Stomach (tissue), 8 donors: ENCODE measurements at regions not wholly inside any gene's neighbourhood (a gene's known extent, or its start where the extent isn't known, plus 50 kb on each side); places are given as distances from the start of the nearest gene placed in this dataset.
A peak's percentile ranks its signal among the peaks of the same experiment; 100 is the strongest.
"Not testable (repeated sequence)": the region's sequence is repeated elsewhere in the genome, so short reads cannot be mapped to it uniquely, and the experiment has no call there.

ENCODE experiments used
- DNase-seq, 2 donors: peaks; one replicate each; pipeline versions ENCODE4 v3.0.0 to v3.0.0-alpha.2; 2013 to 2019
- H3K27ac ChIP-seq, 5 donors: fragments of 200-600 bp in 4 of 5; sonication (generic) in 4 of 5; one replicate each; pipeline ENCODE4 v1.5.1; 2013 to 2019; ENCODE audit warnings: mild to moderate bottlenecking in 1 of 5, moderate library complexity in 1 of 5
- H3K27me3 ChIP-seq, 3 donors: fragments of 200-600 bp; sonication (generic); one replicate each; pipeline ENCODE4 v1.5.1; 2017 to 2019; ENCODE audit warnings: mixed run types in 1 of 3
- H3K36me3 ChIP-seq, 4 donors: fragments of 200-600 bp; sonication (generic); 1 replicate in 3 of 4; 2 replicates in 1 of 4; pipeline ENCODE4 v1.5.1; 2016 to 2019
- H3K4me1 ChIP-seq, 4 donors: fragments of 200-600 bp; sonication (generic); one replicate each; pipeline ENCODE4 v1.5.1; 2016 to 2019
- H3K4me3 ChIP-seq, 4 donors: fragments of 200-600 bp; sonication (generic) in 3 of 4; one replicate each; pipeline ENCODE4 v1.5.1; 2016 to 2019; ENCODE audit warnings: mild to moderate bottlenecking in 1 of 4
- H3K9me3 ChIP-seq, 4 donors: fragments of 200-600 bp; sonication (generic); one replicate each; pipeline ENCODE4 v1.5.1; 2016 to 2019
- CTCF ChIP-seq, 7 experiments: fragments of 450-650 bp in 4 of 7; fragments of 200-600 bp in 3 of 7; sonication (generic) in 3 of 7; IDR thresholded peaks; one replicate each; pipeline ENCODE4 v1.5.1; 2016 to 2019; ENCODE audit warnings: antibody characterized with exemption in 7 of 7, control low read depth in 2 of 7, mild to moderate bottlenecking in 1 of 7
- EP300 ChIP-seq: sonication (generic); formaldehyde crosslinking; IDR thresholded peaks from one replicate; pipeline ENCODE4 v1.6.1; 2017; ENCODE audit warnings: antibody characterized with exemption
- POLR2A ChIP-seq, 4 donors: fragments of 450-650 bp; IDR thresholded peaks; one replicate each; pipeline ENCODE4 v1.6.1; 2016; ENCODE audit warnings: antibody characterized with exemption in 4 of 4, control low read depth in 2 of 4, mild to moderate bottlenecking in 1 of 4, moderate library complexity in 1 of 4
- POLR2AphosphoS5 ChIP-seq, 3 donors: sonication (generic); formaldehyde crosslinking; IDR thresholded peaks; one replicate each; pipeline ENCODE4 v1.6.1; 2016; ENCODE audit warnings: antibody characterized with exemption in 3 of 3
- WGBS, 5 donors: extraction: QIAGEN DNeasy Blood & Tissue Kit in 3 of 5; methylation state at CpG; one replicate each; pipeline versions ENCODE4 v1.1.5 to v1.1.7; 2013 to 2018; 5-methylcytosine and 5-hydroxymethylcytosine counted together
- intact Hi-C: fragments of 100-400 bp; cut with DNase I; formaldehyde crosslinking; loops from one replicate; pipeline ENCODE4 v1.15.1; 2023; ENCODE audit warnings: low total_unique reads
- donor health status: healthy with polysubstance abuse.
- donor health status: Bipolar disorder and iron deficiency.
- donor health status: healthy.

- 88 to 96% (median 93%) methylated on average over 2 of the region's 2 CpGs for WGBS, 5 donors
- TF ChIP-seq POLR2AphosphoS5 (IDR thresholded peaks at IDR 0.05), result no peak
- TF ChIP-seq EP300, result no peak
- TF ChIP-seq CTCF (IDR thresholded peaks at IDR 0.05), result no peak
- TF ChIP-seq POLR2A (IDR thresholded peaks at IDR 0.05), result no peak
- no peak overlapping the region for H3K4me3 ChIP-seq
- H3K36me3 ChIP-seq, result no peaks in the 10 kb centered on the region
- intact Hi-C loops, result no loop called here
- no peaks in the 10 kb centered on the region for H3K27me3 ChIP-seq
- no peak overlapping the region for H3K27ac ChIP-seq
- H3K9me3 ChIP-seq, result no peaks in the 10 kb centered on the region
- DNase-seq, result no peak
- peaks cover 0 to 36% (median 20%) of the 10 kb centered on the region in 4 donors for H3K4me1 ChIP-seq
Observed at GRCh38 chr3:177493091-177493490, 295.8 kb upstream of the TBL1XR1 start.

GRCh38 chr3:177494216-177494615 is 296.9 kb upstream of the TBL1XR1 start:
- H3K4me1 ChIP-seq, result peaks cover 0 to 34% (median 15%) of the 10 kb centered on the region in 4 donors
- no peaks in the 10 kb centered on the region for H3K27me3 ChIP-seq
- no peaks in the 10 kb centered on the region for H3K9me3 ChIP-seq
- TF ChIP-seq POLR2A (IDR thresholded peaks at IDR 0.05), result no peak
- no peak for TF ChIP-seq EP300
- TF ChIP-seq POLR2AphosphoS5 (IDR thresholded peaks at IDR 0.05), result no peak
- no peak for TF ChIP-seq CTCF (IDR thresholded peaks at IDR 0.05)
- no peak overlapping the region for H3K4me3 ChIP-seq
- DNase-seq, result no peak
- H3K36me3 ChIP-seq, result no peaks in the 10 kb centered on the region
- intact Hi-C loops, result no loop called here
- WGBS, 5 donors, result 90 to 99% (median 95%) methylated on average over 3 of the region's 3 CpGs
- H3K27ac ChIP-seq, result no peak overlapping the region

- H3K4me3 ChIP-seq, result no peak overlapping the region
- H3K4me1 ChIP-seq, result peaks cover 0 to 34% (median 14%) of the 10 kb centered on the region in 4 donors
- H3K27ac ChIP-seq, result no peak overlapping the region
- no peaks in the 10 kb centered on the region for H3K9me3 ChIP-seq
- intact Hi-C loops, result no loop called here
- no peak for TF ChIP-seq EP300
- TF ChIP-seq POLR2AphosphoS5 (IDR thresholded peaks at IDR 0.05), result no peak
- no peak for TF ChIP-seq CTCF (IDR thresholded peaks at IDR 0.05)
- TF ChIP-seq POLR2A (IDR thresholded peaks at IDR 0.05), result no peak
- no peaks in the 10 kb centered on the region for H3K27me3 ChIP-seq
- no peak for DNase-seq
- no peaks in the 10 kb centered on the region for H3K36me3 ChIP-seq
Observed at GRCh38 chr3:177495566-177495965, 298.3 kb upstream of the TBL1XR1 start.

- 39 to 57% (median 46%) methylated on average over 5 of the region's 5 CpGs for WGBS, 5 donors
- TF ChIP-seq EP300, result no peak
- peak in 1 of 3 donors; percentile 62 for TF ChIP-seq POLR2AphosphoS5 (IDR thresholded peaks at IDR 0.05)
- Histone ChIP-seq H3K27ac (peak overlapping the region in 3 of 5 donors; percentile 32 to 60 (median 50)), H3K27me3 (no peaks in the 10 kb centered on the region), H3K9me3 (no peaks in the 10 kb centered on the region), H3K36me3 (no peaks in the 10 kb centered on the region), H3K4me1 (peaks cover 0 to 21% (median 7%) of the 10 kb centered on the region in 4 donors), H3K4me3 (no peak overlapping the region)
- DNase-seq, result peak; percentile 71 to 79
- intact Hi-C loops, result no loop called here
Observed at GRCh38 chr3:177498037-177498857, 301.0 kb upstream of the TBL1XR1 start.

GRCh38 chr3:177499039-177499438 is 301.8 kb upstream of the TBL1XR1 start:
- H3K4me1 ChIP-seq, result peaks cover 0 to 21% (median 7%) of the 10 kb centered on the region in 4 donors
- H3K4me3 ChIP-seq, DNase-seq, H3K9me3 ChIP-seq, intact Hi-C loops, H3K27me3 ChIP-seq, H3K36me3 ChIP-seq, H3K27ac ChIP-seq: not testable (repeated sequence)
- 90 to 100% (median 96%) methylated on average over 1 to 2 of the region's 2 CpGs for WGBS, 5 donors
